Stimulated activated CD8-positive, alpha-beta memory T cell treated with anti-CD3 and anti-CD28 coated beads, Interleukin-2, amount 100 ng/mL, for 1 hour (primary cell): ENCODE measurements at regions not wholly inside any gene's neighbourhood (a gene's known extent, or its start where the extent isn't known, plus 50 kb on each side); places are given as distances from the start of the nearest gene placed in this dataset.
"Not testable (repeated sequence)": the region's sequence is repeated elsewhere in the genome, so short reads cannot be mapped to it uniquely, and the experiment has no call there.

ENCODE experiments used
- DNase-seq, 2 donors: peaks; one replicate each; pipeline ENCODE4 v3.0.0-alpha.2; 2020; ENCODE audit warnings: low read depth in 2 of 2

DNA sequence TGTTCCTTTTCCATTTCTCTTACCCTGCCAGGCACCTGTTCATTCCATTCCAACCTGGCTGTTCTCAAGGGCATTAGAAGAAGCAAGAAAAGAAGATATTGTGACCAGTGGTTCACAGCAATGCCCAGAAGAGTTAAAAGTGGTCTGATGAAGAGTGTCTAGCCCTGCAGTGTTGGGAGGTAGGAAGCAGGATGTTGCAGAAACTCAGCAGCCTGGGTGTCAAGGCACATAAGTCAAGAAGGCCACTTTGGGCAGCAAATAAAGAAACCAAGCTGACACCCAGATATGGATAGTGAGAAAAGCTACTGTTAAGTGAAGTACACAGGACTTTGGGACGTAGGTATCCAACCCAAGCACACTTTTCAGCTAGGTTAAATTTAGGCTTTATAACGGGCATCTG lies 199.9 kb upstream of the SATB1 start:
- DNase-seq: no peak

- DNase-seq: no peak
Measured at GRCh38 chr3:18623220-18623619, 198.1 kb upstream of the SATB1 start.

- no peak for DNase-seq
Measured at GRCh38 chr3:18618723-18619122, 193.6 kb upstream of the SATB1 start.

DNA sequence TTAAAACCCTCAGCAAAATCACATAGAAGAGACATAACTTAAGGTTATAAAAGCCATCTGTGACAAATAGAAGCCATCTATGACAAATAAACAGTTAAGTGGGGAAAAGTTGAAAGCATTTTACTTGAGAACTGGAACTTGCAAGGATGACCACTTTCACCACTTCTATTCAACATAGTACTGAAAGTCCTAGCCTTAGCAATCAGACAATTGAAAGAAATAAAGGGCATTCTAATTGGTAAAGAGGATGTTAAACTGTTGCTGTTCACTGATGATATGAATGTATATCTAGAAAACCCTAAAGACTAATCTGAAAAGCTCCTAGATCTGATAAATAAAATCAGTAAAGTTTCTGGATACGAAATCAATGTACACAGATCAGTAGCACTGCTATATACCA lies 186.9 kb upstream of the SATB1 start:
- no peak for DNase-seq

GRCh38 chr3:18609187-18609586 lies 184.0 kb upstream of the SATB1 start:
- DNase-seq: no peak

- no peak for DNase-seq
Measured at GRCh38 chr3:18597919-18598318, 172.8 kb upstream of the SATB1 start.

DNA sequence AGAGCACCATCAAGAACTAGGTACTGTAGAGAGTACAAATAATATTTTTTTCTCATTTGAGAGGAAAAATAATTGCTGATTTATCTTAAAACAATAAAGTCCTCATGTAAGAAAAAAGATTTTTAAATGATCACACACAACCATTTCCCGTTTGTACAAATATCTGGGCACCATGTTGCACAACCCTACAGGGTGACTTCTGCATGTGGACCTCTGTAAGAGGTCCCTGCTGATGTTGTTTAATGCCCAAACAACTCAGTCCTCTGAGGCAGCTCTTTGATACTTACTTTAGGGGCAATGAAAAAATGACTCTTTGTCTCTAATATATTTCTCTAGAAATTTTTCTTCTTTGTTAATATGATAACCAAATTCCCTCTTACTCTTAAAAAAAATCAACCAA lies 168.1 kb upstream of the SATB1 start:
- no peak for DNase-seq

DNA sequence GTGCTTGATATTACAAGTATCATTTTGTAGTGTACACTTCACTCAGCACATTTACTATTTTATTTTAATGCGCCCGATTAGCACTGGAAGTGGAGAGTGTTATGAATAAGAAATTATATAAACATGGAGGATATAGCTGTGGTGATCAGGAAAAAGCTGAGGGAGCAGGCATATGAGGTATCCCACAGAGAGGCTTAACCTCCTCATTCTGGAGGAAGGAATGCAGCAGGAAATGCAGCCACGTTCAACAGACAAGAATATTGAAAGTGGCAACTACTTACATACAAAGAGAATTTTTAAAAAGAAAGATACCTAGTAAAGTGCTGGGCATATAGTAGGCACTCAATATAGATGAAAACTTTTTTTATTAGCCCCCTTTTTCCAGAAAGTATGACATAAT lies 166.0 kb upstream of the SATB1 start:
- no peak for DNase-seq

- no peak for DNase-seq
Measured at GRCh38 chr3:18586076-18586475, 160.9 kb upstream of the SATB1 start.

- no peak for DNase-seq
Measured at GRCh38 chr3:18585004-18585968, 160.1 kb upstream of the SATB1 start.

- DNase-seq: no peak
Measured at GRCh38 chr3:18580268-18580667, 155.1 kb upstream of the SATB1 start.

DNA sequence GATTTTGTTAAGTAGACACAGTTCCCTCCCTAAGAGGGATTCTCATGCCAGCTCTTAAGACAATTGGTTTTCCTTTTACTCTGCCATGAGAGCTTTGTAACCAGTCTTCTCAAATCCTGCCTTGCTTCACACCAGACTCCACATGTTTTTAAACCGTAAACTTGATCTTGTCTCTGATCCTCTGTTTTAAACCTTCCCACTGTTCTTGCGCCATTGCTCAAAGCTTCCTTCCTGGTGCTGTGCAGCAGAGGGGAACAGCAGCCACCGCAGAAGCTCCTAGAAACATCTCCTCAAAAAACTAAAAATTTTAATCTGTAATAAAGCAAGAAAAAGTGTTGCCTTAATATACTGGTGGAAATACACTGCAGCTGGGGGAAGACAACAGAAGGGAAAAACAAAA lies 154.5 kb upstream of the SATB1 start:
- DNase-seq: no peak

- no peak for DNase-seq
Measured at GRCh38 chr3:18575573-18575972, 150.4 kb upstream of the SATB1 start.

DNA sequence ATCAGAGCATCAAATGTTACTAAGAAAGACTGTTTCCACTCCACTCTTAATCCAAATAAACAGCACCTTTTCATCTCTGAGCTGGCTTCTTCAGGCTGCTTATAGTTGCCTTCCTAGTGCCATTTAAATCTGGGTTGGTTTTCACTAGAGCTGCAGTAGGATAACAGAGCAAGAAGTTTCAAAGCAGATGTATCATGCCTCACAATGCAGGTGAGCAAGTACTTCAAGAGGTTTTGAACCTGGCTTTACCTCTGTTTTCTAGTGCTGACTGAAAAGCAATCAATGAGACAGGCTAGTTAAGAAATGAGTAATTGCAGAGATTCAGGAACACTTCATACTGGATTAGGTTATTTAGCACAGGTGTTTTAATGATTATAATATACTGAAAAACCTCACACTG lies 147.7 kb upstream of the SATB1 start:
- DNase-seq: no peak

DNA sequence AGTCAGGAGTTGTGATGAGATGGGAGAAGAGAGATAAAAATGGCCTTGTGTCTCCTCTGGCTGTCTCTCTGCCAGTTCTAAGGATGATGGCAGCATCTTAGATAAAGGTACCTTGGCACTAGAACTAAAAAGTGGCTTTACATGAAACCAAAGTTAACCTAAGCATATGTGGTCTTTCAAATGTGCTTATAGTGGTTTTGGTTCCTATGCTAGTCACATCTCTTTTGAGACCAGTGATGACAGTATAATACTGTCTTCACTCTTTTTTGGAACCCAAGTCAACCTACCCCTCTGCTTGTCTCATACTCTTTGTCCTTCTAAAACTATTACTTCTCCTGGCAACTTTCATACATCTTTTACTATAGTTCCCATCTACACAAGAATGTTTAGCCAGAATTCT lies 142.2 kb upstream of the SATB1 start:
- DNase-seq: no peak

- no peak for DNase-seq
Measured at GRCh38 chr3:18562364-18563154, 137.4 kb upstream of the SATB1 start.

DNA sequence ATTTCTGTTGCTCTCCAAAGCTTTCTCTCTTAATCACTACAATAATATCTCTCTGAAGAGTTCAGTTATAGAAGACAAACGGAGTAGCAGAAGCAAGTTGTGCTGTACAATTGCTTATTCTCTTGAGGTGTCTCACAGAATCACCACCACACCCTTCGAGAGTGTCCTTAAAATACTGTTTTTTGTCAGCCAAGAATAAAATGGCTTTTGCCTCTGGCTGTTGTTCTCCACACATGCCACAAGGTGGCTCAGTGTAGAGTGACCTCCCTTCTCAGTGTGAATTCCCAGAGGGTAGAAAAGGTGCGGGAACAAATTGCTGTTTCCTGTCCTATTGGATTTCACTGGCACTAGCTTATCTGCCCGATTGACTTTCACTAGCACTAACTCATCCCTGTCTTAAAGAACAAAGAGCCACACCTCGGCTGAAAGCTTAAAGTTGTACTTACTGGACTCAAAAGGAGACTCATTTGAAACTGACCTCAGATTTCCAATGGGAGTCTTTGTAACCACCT lies 134.2 kb upstream of the SATB1 start:
- no peak for DNase-seq

GRCh38 chr3:18558507-18558906 lies 133.4 kb upstream of the SATB1 start:
- no peak for DNase-seq

DNA sequence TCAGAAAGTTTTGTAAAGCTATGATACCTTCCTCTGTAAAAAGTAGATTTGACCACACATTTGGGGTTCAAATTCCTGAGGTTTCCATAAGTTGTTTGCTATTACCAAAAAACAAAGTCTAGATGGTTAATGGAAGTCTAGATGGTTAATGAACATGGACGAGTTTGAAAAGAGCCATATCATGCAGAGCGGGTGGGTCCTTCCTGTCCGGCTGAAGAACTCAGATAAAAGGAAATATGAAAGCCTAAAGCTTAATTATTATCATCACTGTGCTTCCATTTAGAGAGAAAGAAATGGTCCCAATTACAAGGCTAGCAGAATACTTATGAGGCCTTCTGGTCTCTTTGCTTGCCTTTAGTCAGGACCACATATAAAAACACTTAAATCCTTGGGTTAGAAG lies 132.1 kb upstream of the SATB1 start:
- DNase-seq: no peak

GRCh38 chr3:18556503-18557135 lies 131.5 kb upstream of the SATB1 start:
- DNase-seq: peak; percentile 6 to 13

GRCh38 chr3:18556001-18556408 lies 130.9 kb upstream of the SATB1 start:
- no peak for DNase-seq

DNA sequence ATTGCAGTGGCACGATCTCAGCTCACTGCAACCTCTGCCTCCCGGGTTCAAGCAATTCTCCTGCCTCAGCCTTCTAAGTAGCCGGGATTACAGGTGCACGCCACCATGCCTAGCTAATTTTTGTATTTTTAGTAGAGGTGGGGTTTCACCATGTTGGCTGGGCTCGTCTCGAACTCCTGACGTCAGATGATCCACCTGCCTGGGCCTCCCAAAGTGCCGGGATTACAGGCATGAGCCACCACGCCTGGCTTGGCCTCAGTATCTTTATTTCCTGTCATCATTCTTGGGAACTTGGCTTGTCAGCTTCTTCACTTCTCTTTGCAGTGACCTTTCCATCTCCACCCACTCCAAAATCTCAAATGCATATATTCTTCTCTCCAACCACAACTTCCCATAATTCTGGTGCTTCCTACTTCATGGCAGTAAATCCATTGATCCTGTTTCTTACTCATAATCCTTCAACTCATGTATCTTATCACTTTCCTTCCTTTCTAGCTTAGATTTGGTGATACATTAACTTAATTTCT lies 127.5 kb upstream of the SATB1 start:
- DNase-seq: not testable (repeated sequence)
